HG03460 (cell line): ENCODE measurements at regions not wholly inside any gene's neighbourhood (a gene's known extent, or its start where the extent isn't known, plus 50 kb on each side); places are given as distances from the start of the nearest gene placed in this dataset.
A peak's percentile ranks its signal among the peaks of the same experiment; 100 is the strongest.

ENCODE experiments used
- ATAC-seq: cut with Tn5 transposase; IDR thresholded peaks from one replicate; pipeline ENCODE4 v1.9.1; 2021; ENCODE audit not compliant: unreplicated experiment

DNA sequence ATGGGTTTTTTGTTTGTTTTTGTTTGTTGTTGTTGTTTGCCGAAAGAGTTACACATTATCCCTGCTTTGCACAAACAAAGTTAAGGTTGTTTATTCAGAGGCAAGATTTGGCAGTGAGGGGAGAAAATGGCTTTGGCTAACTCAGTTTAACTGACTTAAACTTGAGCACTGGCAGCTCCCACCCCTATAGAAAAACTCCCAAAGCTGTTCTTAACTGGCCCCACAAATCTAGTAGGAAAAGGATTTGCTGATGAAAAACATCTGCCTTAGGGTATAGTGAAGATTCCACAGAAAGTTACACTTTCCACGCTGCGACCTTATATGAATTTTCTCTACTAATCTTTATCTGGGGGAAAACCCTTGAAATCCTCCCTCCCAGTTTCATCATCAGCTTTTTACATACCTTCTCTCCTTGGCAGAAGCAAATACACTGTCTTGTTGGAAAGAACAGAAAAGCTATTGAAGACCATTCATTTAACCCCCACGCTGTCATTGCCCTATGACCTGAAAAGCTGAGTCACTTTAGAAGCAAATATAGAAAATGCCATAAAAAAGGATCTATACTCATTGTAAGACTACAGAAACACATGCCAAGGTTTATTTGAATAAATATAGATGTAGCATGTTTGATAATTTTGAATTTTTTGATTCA is 551.7 kb downstream of the NR2F2 start:
- no peak for ATAC-seq

DNA sequence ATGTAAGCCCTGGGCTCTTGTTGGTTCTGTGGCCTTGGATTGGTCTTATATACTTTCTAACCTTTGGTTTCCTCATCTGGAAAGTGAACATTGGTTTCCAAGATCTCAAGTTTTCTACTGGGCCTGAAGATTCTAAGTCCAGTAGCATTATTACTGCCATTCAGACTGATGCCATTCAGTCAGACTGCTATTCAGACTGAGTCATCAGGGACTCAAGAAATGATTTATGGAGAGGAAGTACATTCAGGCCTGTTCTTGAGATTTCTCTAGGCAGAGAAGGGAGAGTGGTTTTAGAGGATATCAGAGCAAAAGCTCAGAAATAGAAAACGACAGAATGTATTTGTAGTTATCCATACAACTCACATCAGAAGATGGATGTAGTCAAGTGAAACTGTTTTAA is 557.2 kb downstream of the NR2F2 start:
- no peak for ATAC-seq

DNA sequence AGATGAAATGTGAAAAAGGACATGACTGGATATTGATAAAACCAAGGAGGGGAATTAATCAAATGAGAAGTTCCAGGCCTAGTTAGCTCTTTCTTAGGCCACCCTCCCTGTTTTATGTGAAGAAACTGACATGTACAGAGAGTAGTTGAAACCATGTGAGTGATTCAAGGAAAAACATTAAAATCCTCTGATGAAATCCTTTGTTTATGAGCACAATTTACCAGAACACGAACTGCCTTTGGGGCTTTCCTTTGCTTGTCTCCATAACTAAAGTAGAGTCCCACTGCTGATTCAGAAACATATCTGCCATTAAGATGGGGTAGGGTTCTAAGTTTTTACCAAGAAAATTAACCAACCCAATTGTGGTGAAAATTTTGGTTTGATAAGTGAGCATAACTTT is 558.3 kb downstream of the NR2F2 start:
- no peak for ATAC-seq

DNA sequence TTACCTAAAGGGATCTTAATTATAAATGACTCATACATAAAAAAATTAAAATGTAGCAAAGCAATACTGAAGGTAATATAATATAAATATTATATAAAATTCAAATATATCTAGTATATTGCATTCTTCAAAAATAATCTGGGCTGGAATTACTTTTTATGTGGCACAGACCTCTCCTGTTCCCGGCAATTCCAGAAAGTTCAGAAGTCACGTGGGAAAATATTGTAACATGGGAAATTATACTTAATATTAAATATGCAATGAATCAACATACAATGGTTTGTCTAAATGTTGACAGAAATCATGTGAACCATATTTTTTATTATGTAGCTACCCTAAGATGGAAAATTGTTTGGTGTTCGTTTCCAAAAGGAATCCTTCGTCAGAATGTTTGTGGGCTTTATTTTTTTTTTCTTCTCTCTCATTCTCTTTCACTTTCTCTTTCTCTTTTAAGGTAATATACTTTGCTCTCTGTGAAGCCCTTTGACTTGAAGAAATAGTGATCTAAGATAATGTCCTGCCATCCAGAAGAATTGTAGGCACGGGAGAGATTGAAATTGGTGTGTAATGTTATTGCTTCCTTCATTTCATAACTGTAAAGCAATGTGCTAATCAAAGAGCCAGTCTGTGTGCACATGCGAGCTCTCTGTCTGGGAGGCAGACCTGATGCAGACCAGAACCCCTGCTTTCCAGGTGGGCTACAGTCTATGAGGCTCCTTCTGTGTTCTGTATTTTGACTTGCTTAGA is 559.4 kb downstream of the NR2F2 start:
- ATAC-seq: peak; percentile 61

DNA sequence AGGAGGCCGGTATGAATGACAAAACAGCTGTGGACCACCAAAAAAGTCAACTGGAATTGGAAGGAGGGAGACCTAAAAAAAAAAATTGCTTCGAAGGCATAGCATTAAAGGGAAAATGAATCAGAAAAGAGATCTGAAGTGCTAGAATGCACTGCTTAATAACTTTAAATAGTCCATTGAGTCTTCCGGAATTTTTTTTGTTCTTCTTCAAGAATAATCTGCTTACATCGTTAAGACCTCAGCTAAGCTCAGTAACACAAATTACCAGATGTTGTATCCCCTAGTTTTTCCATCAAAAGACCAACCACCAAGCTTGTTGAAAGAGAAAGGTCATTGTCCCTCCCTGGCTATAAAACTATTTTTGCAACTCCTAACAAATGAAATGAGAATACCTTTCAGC is 560.5 kb downstream of the NR2F2 start:
- no peak for ATAC-seq

DNA sequence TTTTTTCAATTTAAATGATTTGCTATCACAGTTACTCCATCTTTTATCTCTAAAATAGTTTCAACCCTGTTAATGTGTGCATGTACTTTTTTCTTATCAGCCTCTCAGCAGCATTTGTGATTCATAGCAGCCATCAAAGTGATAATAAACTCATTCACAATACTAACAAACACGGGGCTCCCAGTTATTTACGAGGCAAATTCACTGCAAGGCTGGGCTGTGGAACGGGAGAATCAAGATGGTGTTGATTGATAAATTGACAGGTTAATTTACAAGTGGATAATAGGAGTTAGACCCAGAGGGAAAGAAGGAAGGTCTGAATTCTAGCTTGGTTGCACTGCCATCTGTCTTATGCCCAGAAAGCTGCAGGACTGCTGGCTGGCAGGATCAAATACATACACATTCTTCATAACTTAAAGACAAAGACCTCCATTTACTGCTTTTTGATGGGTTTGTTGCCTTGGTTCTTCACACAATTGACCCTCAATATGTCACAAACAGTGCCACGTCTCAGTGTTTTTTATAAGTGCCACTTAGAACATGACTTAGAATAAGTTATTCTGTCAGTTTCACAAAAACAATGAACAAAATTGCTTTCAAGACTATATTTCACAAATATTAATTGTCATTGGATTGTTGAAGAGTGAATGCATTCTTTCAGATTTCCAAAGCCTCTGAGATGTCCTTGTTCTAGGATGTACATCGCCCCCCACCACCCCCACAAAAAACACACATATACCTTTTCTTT is 562.8 kb downstream of the NR2F2 start:
- no peak for ATAC-seq

DNA sequence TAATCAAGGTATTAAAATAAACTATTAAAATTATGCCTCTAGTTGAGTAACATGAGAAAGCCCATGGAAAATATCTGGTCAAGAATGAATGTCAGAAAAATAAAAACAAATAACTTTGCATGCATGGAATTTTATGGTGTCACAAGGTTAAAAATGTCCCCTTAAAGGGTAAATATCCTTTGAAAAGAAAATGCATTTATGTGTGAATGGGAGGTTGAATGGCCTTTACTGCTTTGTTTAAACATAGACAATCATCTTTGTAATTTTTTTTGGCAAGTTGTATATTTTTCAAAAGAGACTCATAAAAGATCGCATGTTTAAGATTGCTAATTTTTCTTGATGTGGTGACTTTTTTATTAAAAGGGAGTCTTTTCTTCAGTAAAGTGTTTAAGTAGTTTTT is 564.2 kb downstream of the NR2F2 start:
- ATAC-seq: no peak

DNA sequence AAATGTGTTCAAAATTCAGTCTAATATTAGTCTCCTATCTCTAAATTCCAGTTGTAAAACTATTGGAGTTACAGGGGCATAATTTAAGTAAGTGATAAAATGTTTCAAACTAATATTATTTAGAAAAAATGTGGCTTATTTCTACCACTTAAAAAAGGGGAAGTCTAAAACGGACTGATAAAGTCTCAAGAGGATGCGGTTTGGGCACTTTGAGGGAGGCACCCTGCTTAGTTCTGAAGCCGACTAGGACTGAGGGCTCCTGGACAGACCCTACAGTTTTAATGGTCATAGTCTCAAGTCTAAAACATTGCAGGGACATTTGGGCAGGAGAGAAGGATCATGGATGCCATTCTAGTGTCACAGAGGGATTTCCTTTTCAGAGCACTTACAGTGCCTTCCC is 566.3 kb downstream of the NR2F2 start:
- ATAC-seq: peak; percentile 57

DNA sequence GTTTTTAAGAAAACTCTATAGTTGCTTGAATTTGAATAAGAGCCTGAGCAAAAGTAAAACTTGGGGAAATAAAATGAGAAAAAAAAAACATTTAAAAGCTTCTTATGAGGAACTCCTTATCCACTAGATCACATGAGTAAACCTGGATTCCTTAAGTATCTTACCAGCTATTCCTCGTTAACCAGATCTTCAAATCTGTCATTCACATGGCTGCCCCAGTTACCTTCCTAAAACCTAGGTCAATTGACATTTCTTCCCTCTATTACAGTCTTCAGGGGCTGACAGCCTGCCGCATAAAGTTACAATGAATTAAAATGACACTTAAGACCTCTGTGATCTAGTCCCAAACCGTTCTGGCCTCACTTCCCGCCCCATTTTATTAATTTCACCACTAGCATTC is 583.6 kb downstream of the NR2F2 start:
- ATAC-seq: no peak

DNA sequence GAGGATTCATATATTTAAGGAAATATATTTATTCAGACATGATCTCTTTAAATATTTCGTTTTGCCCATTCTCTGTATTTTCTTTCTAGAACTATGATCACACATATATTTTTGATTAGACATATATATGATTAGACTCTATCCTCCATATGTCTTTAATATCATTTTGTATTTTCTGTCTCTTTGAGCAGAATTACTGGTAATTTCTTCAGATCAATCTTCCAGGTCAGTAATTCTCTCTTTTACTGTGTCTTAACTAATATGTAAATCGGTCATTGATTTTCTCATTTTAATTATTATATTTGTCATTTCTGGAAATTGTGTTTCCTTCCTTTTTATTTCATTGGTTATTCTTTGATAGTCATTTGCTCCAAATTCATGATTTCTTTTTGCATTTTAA is 586.2 kb downstream of the NR2F2 start:
- ATAC-seq: no peak

DNA sequence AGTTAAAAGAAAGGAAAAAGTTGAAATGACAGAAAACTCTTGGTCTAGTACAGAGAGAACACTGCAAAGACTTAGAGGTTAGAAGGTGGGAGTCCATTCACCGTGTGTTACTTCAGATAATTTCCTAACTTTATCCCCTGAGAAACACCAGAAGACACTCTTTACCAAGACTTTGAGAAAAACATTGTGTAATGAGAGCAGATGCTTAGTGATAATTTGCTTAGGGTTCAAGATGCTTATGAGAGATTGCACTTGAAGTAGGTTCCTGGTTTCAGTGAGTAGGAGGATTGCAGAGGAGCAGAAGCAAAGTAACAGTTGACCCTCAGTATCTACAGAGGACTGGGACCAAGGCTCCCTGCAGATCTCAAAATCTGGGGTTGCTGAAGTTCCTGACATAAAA is 594.1 kb downstream of the NR2F2 start:
- no peak for ATAC-seq

DNA sequence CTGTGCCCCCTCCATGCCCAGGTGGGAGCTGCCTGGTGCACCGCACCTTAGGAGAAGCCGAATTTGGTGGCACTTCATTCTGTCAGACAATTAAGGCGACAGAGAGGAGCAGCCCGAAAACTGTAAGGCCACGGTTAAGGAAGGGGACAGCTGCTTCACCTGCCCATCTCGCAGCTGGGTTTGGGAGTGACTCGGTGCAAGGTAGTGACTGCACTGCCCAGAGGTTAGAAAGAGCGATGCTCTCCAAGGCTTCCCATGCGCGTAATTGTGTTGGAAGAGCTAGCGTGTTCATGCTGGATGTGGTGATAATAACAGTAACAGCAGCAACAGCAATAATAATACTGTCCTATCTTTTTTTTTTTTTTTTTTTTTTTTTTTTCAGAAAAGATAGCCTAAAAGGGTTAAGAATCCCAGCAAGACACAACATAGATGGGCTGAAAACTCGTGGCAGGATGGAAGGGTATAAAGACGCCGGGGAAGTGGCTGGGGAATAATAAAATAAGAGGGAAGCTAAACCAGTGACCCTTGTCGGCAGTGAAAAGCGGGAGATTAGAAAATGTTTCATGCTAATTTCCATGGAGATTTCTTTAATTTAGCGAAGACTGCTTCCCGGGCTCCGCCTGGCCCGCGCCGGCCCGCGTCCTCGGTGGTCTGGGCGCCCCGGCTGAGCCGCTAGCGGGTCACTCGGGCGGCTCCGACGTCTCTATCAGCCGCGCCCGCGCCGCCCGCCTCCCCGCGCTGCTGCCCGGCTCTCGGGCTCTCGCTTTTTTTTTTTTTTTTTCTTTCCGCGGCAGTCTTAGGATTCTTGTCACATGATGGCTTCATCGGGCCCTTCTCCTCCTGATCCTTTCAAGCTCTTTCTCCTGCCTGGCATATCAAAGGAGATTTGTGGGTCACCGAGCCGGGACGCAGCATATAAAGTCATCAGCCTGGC is 617.1 kb downstream of the NR2F2 start:
- ATAC-seq: no peak

DNA sequence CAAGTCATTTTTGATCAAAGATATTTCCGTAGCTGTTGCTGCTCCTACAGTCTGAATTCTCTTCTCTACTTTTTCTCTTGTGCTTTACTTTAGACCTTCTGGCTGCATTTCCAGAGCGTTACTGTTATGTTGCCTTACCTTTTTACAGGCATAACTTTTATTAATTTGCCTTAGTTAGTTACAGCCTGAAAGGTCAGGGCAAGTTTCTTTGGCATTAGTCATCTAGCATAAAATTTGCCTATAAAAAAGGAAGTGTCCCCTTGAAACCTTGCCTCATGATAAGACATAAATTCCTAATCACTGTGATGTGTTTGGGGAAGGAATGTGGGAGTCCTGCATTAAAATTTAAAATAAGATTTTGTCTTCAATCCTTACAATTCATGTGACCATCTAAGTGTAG is 618.5 kb downstream of the NR2F2 start:
- no peak for ATAC-seq

DNA sequence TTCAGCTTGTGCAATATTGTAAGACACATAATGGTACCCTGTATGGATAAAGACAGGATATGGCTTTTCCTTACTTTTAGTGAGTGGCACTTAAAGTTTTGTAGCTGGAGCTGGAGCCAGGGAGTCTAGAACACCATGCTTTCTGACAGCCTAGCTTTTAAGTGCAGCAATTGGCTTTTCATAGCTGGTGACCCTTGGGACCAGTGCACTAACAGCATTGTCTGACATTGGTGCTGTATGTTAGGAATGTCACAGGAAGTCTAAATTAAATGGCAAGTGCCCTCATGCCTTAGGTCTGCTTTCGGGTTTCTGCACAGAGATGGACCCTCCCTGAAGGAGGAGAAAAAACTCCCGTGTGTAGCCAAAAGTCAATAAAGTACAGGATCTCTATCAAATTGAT is 628.2 kb downstream of the NR2F2 start:
- no peak for ATAC-seq

DNA sequence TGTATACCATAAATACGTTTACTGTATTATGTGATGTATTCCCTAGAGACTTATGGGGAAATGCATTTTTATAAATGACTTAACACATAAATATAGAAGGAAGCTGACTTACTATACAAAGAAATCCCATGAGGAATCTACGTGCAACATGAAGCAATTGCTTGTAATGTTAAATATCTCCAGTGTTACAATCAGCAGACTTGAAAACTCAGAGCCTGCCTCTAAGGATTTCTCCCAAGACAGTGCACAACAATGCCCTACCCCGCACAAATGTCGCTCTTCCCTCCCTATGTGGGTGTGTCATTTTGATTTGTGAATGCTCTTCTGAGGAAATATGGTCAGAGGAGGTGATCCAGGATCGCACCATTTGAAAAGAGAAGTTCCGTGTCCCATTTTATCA is 629.0 kb downstream of the NR2F2 start:
- no peak for ATAC-seq

DNA sequence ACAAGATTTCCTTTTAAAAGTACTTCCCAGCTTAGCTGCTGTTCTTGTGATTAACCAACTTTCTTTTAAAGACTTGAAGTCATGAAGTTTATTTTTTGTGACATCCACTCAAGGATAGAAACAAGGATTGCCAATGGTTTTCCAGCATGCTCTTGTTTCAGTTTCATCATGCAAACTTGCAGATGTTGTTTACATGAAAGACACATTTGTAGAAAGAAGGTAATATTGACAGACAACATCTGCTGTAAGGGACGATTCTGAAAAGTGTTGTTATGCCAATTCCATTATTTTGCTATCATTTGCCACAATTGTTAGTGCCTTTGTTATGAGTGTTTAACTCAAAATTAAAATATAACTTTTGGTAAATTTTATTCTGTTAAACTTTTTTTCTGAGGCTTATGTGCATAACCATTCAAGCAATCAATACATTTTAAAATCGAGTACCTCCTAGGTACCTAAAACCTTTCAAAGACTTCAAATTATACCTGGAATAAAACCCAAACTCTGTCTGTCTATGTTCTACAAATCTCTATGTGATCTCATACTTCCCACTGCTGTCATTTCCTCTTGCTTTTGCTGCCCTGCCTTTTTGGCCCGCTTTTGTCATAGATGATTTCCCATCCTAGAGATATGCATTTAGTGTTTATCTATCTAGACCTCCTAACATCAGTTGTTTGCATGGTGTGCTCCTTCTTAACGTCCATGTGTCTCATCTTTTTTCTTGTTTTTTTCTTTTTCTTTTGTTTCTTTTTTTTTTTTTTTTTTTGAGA is 630.4 kb downstream of the NR2F2 start:
- no peak for ATAC-seq

DNA sequence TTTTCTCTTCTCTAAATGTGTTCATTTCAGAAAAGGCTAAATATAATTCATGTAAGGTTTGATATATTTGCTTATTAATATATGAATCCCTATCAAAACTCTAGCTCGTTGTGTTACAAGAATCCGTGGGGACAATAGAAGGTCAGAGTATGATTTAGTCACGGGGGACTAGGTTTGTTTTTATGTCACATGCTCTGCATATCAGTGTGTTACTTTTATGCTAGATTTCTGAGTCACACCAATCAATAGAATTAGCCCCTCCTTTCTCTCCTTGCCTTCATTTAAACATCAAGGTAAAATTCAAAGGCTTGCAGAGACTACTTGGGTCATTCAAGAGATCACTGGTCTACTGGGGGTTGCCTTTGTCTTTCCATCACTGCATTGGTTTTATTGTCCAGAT is 636.1 kb downstream of the NR2F2 start:
- no peak for ATAC-seq

DNA sequence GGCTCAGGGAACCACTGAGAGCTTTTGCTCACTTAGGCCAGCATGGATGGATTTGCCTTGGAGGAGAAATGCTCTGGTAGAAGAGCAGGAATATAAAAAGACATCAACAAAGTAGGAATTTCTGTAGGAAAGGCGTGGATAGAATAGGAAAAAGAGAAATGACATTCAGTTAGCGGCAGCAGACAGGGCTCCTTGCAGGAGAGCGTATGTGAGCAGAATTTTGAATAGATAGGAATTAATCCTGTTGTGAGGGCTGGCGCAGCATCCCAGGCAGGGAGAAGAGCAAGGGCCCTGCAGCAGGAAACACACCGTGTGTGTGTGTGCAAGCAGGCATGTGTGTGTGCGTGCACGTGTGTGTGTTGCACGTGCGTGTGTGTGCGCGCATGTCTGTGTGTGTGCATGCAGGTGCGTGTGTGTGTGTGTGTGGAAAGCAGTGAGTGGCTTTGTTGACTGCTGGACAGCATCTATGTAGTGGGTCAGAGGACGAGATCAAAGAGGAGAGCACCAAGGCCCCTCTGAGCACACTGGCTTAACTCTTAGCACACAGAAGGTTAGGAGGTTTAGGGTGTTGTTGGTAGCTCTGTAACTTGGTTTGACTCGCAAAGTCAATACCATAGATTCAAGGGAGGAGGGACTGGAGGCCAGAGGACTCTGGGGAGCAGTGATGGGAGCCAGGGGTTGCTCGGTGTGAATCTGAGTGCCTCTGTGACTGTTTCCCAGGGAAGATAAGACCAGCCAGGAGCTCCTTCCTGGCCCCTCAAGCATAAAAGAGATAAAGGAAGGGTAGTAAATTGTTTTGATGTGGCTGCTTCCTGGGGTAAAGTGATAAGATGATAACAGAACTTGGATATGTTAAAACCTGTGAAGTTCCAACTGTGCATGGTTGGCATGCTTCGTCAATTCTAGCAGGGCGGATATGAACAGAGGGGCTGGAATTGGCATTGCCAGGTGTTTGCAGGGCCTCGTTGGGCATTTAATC is 639.5 kb downstream of the NR2F2 start:
- no peak for ATAC-seq

DNA sequence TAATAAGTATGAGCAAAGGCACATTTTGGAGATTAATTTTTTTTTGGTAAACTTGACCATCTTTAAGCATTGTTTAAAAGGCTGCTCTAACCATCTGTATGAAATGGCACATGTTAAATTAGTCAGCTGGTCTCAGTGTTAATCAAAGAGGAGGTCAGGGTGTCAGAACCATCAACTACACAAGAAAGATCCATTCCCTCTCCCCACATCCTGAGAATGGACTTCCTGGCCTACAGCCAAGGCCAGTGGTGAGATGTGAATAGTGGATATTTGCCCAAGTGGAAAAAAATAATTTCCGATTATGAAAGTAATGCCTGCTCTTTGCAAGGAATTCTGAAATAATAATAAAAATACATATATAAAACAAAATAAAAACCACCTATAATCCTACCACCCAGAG is 641.7 kb downstream of the NR2F2 start:
- ATAC-seq: no peak
